GM23338 (cell line): ENCODE measurements at regions not wholly inside any gene's neighbourhood (a gene's known extent, or its start where the extent isn't known, plus 50 kb on each side); places are given as distances from the start of the nearest gene placed in this dataset.

ENCODE experiments used
- ATAC-seq: fragments of 200-7000 bp; cut with Tn5 transposase; 3 replicates; pipeline ENCODE4 v1.9.1; 2020
- DNase-seq: peaks from one replicate; pipeline ENCODE4 v3.0.0-alpha.2; 2015; ENCODE audit warnings: low spot score
- H2AFZ ChIP-seq: fragments of 200-600 bp; sonication (generic); 2 replicates; pipeline ENCODE4 v1.8.0; 2016; ENCODE audit warnings: antibody characterized with exemption, mild to moderate bottlenecking, moderate library complexity
- H3F3A ChIP-seq: fragments of 200-600 bp; sonication (generic); replicated peaks from 2 replicates; pipeline ENCODE4 v1.8.0; 2017; ENCODE audit warnings: antibody characterized with exemption, mixed run types, low read depth
- H3K27ac ChIP-seq: fragments of 200-600 bp; sonication (generic); 2 replicates; pipeline ENCODE4 v1.6.1; 2016; ENCODE audit warnings: low read depth
- H3K27me3 ChIP-seq: fragments of 200-600 bp; sonication (generic); 2 replicates; pipeline ENCODE4 v1.8.0; 2016; ENCODE audit warnings: mild to moderate bottlenecking, mixed run types, moderate library complexity; ENCODE audit not compliant: insufficient read depth
- H3K36me3 ChIP-seq: fragments of 200-600 bp; sonication (generic); 2 replicates; pipeline ENCODE4 v1.8.0; 2016; ENCODE audit warnings: mild to moderate bottlenecking; ENCODE audit not compliant: insufficient read depth
- H3K4me1 ChIP-seq: fragments of 200-600 bp; sonication (generic); 2 replicates; pipeline ENCODE4 v1.8.0; 2016; ENCODE audit warnings: mild to moderate bottlenecking, moderate library complexity; ENCODE audit not compliant: insufficient read depth
- H3K4me2 ChIP-seq: fragments of 200-600 bp; sonication (generic); 2 replicates; pipeline ENCODE4 v1.7.1; 2017; ENCODE audit warnings: mixed run types
- H3K4me3 ChIP-seq: fragments of 200-600 bp; sonication (generic); 2 replicates; pipeline ENCODE4 v1.6.1; 2016; ENCODE audit warnings: mixed run types
- H3K79me2 ChIP-seq: fragments of 200-600 bp; sonication (generic); replicated peaks from 2 replicates; pipeline ENCODE4 v1.8.0; 2017; ENCODE audit warnings: mild to moderate bottlenecking; ENCODE audit not compliant: insufficient read depth
- H3K9me2 ChIP-seq: fragments of 200-600 bp; sonication (generic); 2 replicates; pipeline ENCODE4 v1.8.0; 2017; ENCODE audit not compliant: insufficient read depth
- H4K20me1 ChIP-seq: fragments of 200-600 bp; sonication (generic); replicated peaks from 2 replicates; pipeline ENCODE4 v1.8.0; 2017; ENCODE audit warnings: mild to moderate bottlenecking; ENCODE audit not compliant: insufficient read depth
- H3K27ac Mint-ChIP-seq: 2 replicates; pipeline ENCODE4 v1.8.0; 2020; ENCODE audit warnings: inconsistent platforms, mild to moderate bottlenecking, moderate library complexity, mixed read lengths
- H3K27me3 Mint-ChIP-seq: 3 replicates; pipeline ENCODE4 v1.8.0; 2022; ENCODE audit warnings: low read depth, mild to moderate bottlenecking, moderate library complexity, mixed read lengths, inconsistent platforms; ENCODE audit not compliant: insufficient read depth, poor library complexity
- H3K36me3 Mint-ChIP-seq: 3 replicates; pipeline ENCODE4 v1.8.0; 2021; ENCODE audit warnings: low read depth, mild to moderate bottlenecking, inconsistent platforms, moderate library complexity, mixed read lengths
- H3K4me1 Mint-ChIP-seq: 3 replicates; pipeline ENCODE4 v1.8.0; 2020; ENCODE audit warnings: mild to moderate bottlenecking, inconsistent platforms, mixed read lengths
- H3K4me3 Mint-ChIP-seq: 3 replicates; pipeline ENCODE4 v1.8.0; 2021; ENCODE audit warnings: moderate library complexity, mild to moderate bottlenecking, inconsistent platforms, mixed read lengths
- H3K9me3 Mint-ChIP-seq: 3 replicates; pipeline ENCODE4 v1.8.0; 2020; ENCODE audit warnings: moderate library complexity, mild to moderate bottlenecking, inconsistent platforms, mixed read lengths
- CREB1 ChIP-seq: fragments of 250-450 bp; sonication (Bioruptor Pico); IDR thresholded peaks from 2 replicates; pipeline ENCODE4 v1.5.0; 2020; ENCODE audit warnings: low read depth, mild to moderate bottlenecking, moderate library complexity
- EZH2phosphoT487 ChIP-seq: fragments of 200-600 bp; sonication (generic); IDR thresholded peaks from one replicate; pipeline ENCODE4 v1.8.1; 2018; ENCODE audit warnings: antibody characterized with exemption; ENCODE audit not compliant: unreplicated experiment
- JUNB ChIP-seq: IDR thresholded peaks from one replicate; pipeline ENCODE4 v1.6.1; 2016; ENCODE audit warnings: antibody characterized with exemption; ENCODE audit not compliant: unreplicated experiment
- NANOG ChIP-seq: IDR thresholded peaks from 2 replicates; pipeline ENCODE4 v1.6.1; 2016; ENCODE audit warnings: antibody characterized with exemption, borderline replicate concordance
- POLR2AphosphoS5 ChIP-seq: IDR thresholded peaks from 2 replicates; pipeline ENCODE4 v1.6.1; 2016; ENCODE audit warnings: antibody characterized with exemption, low read depth
- STAT1 ChIP-seq: IDR thresholded peaks from one replicate; pipeline ENCODE4 v1.6.1; 2016; ENCODE audit warnings: antibody characterized with exemption; ENCODE audit not compliant: unreplicated experiment
- ZNF331 ChIP-seq: fragments of 250-450 bp; sonication (Bioruptor Pico); IDR thresholded peaks from 2 replicates; pipeline ENCODE4 v1.5.0; 2020; ENCODE audit warnings: low read depth, mild to moderate bottlenecking, moderate library complexity
- TF ChIP-seq, protein P1 (sequence below): fragments of 250-450 bp; sonication (Bioruptor Pico); IDR thresholded peaks from 2 replicates; pipeline ENCODE4 v1.5.0; 2020; ENCODE audit warnings: mild to moderate bottlenecking, moderate library complexity
- TF ChIP-seq, protein P2 (sequence below): IDR thresholded peaks from 2 replicates; pipeline ENCODE4 v1.6.1; 2016; ENCODE audit warnings: antibody characterized with exemption

DNA sequence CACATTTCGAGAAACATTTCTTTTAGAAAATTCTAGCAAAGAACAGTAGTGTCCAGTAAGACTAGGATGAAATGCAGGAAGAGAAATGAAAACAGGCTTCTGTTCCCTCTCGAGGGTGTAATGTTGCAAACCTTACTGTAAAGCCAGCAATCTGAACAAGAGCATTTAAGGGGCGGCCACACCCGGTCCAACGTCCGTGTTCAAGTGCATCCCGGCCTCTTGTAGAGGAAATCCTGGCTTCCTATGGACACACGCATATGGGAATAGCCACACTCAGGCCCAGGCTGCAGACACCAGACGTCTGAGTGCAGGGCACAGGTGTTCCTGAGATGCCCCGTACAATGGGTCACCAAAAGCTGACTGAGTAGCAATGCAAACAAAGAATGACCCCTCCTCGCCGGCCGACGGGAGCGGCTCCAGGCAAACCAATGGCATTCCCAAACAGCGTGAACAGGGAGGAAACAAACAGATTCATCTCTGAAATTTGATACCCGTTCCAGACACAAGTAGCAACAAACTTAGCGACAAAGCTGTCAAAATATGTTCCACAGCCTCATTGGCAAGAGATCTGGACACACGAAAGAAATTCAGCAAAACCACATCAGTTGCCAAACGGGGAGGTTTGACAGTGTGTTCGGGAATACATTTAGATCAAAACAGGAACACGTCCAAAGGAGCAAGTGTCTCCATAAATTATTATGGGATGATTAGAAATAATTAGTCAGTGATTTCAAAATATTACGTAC lies 278.6 kb upstream of the TSHZ3 start:
- H4K20me1 ChIP-seq, result no peaks in the 10 kb centered on the region
- H3K4me3 ChIP-seq, result no peak overlapping the region
- no peak overlapping the region for H3K27ac ChIP-seq
- ATAC-seq (no peak), DNase-seq (no peak)
- Mint-ChIP-seq H3K4me3 (no peak overlapping the region), H3K27ac (no peak overlapping the region), H3K27me3 (peaks cover 2% of the 10 kb centered on the region), H3K36me3 (no peaks in the 10 kb centered on the region), H3K9me3 (no peaks in the 10 kb centered on the region), H3K4me1 (peaks cover 20% of the 10 kb centered on the region)
- no peaks in the 10 kb centered on the region for H3K79me2 ChIP-seq
- H3K9me2 ChIP-seq, result peaks cover 11% of the 10 kb centered on the region; the same call in 1 of the 2 replicates
- H3F3A ChIP-seq, result no peaks in the 10 kb centered on the region
- TF ChIP-seq EZH2phosphoT487, result no peak
- TF ChIP-seq STAT1, result no peak
- TF ChIP-seq POLR2AphosphoS5, result no peak
- TF ChIP-seq ZNF331 (CRISPR knock-in tag), result no peak
- TF ChIP-seq, protein P1, sequence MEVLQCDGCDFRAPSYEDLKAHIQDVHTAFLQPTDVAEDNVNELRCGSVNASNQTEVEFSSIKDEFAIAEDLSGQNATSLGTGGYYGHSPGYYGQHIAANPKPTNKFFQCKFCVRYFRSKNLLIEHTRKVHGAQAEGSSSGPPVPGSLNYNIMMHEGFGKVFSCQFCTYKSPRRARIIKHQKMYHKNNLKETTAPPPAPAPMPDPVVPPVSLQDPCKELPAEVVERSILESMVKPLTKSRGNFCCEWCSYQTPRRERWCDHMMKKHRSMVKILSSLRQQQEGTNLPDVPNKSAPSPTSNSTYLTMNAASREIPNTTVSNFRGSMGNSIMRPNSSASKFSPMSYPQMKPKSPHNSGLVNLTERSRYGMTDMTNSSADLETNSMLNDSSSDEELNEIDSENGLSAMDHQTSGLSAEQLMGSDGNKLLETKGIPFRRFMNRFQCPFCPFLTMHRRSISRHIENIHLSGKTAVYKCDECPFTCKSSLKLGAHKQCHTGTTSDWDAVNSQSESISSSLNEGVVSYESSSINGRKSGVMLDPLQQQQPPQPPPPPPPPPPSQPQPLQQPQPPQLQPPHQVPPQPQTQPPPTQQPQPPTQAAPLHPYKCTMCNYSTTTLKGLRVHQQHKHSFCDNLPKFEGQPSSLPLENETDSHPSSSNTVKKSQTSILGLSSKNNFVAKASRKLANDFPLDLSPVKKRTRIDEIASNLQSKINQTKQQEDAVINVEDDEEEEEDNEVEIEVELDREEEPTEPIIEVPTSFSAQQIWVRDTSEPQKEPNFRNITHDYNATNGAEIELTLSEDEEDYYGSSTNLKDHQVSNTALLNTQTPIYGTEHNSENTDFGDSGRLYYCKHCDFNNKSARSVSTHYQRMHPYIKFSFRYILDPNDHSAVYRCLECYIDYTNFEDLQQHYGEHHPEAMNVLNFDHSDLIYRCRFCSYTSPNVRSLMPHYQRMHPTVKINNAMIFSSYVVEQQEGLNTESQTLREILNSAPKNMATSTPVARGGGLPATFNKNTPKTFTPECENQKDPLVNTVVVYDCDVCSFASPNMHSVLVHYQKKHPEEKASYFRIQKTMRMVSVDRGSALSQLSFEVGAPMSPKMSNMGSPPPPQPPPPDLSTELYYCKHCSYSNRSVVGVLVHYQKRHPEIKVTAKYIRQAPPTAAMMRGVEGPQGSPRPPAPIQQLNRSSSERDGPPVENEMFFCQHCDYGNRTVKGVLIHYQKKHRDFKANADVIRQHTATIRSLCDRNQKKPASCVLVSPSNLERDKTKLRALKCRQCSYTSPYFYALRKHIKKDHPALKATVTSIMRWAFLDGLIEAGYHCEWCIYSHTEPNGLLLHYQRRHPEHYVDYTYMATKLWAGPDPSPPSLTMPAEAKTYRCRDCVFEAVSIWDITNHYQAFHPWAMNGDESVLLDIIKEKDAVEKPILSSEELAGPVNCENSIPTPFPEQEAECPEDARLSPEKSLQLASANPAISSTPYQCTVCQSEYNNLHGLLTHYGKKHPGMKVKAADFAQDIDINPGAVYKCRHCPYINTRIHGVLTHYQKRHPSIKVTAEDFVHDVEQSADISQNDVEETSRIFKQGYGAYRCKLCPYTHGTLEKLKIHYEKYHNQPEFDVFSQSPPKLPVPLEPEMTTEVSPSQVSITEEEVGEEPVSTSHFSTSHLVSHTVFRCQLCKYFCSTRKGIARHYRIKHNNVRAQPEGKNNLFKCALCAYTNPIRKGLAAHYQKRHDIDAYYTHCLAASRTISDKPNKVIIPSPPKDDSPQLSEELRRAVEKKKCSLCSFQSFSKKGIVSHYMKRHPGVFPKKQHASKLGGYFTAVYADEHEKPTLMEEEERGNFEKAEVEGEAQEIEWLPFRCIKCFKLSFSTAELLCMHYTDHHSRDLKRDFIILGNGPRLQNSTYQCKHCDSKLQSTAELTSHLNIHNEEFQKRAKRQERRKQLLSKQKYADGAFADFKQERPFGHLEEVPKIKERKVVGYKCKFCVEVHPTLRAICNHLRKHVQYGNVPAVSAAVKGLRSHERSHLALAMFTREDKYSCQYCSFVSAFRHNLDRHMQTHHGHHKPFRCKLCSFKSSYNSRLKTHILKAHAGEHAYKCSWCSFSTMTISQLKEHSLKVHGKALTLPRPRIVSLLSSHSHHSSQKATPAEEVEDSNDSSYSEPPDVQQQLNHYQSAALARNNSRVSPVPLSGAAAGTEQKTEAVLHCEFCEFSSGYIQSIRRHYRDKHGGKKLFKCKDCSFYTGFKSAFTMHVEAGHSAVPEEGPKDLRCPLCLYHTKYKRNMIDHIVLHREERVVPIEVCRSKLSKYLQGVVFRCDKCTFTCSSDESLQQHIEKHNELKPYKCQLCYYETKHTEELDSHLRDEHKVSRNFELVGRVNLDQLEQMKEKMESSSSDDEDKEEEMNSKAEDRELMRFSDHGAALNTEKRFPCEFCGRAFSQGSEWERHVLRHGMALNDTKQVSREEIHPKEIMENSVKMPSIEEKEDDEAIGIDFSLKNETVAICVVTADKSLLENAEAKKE (CRISPR knock-in tag), result no peak
- TF ChIP-seq JUNB, result no peak
- TF ChIP-seq CREB1 (CRISPR knock-in tag), result no peak
- no peak for TF ChIP-seq NANOG
- TF ChIP-seq, protein P2, sequence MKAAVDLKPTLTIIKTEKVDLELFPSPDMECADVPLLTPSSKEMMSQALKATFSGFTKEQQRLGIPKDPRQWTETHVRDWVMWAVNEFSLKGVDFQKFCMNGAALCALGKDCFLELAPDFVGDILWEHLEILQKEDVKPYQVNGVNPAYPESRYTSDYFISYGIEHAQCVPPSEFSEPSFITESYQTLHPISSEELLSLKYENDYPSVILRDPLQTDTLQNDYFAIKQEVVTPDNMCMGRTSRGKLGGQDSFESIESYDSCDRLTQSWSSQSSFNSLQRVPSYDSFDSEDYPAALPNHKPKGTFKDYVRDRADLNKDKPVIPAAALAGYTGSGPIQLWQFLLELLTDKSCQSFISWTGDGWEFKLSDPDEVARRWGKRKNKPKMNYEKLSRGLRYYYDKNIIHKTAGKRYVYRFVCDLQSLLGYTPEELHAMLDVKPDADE, result no peak
- peaks cover 4% of the 10 kb centered on the region for H3K4me1 ChIP-seq
- H3K27me3 ChIP-seq, result no peaks in the 10 kb centered on the region
- no peak overlapping the region for H3K4me2 ChIP-seq
- H2AFZ ChIP-seq, result 0 out of 2 replicates have a peak overlapping the region, but pooled peaks have one; percentile 32
- H3K36me3 ChIP-seq, result no peaks in the 10 kb centered on the region
